ENCODE measurements at regions not wholly inside any gene's neighbourhood (a gene's known extent, or its start where the extent isn't known, plus 50 kb on each side); places are given as distances from the start of the nearest gene placed in this dataset.

DNA sequence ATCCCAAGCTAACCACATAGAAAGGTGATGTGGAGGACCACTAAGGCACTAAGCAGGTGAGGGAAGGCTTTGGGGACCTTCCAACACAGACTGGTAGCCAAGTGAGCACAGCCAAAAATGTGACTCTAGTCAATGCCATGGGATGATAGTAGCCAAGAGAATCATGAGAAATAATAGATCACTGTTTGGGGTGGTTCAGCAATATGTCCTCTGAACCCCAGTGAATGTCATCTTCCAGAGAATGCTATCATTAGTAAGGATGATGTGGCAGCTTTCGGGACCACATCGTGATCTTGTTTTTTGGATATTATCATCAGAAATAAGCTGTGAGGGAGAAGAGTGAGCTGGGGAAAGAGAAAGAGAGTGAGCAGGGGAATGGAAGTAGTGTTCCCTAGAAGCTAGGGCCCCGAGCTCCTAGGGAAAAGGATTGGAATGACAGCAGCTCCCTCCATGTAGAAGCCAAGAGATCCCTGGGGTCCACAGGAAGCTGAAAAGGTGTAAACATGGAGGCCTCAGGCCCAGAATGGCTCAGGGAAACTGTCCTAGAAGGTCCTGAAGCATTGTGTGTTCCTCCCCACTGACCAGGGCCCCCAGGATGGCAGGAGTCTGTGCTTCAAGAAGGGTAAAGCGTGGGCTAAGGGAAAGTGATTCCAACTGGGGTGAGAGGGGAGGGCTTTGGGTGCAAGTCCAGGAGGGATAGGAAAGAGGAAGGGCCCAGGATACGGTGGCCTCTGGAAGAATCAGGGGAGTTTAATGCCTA lies 56.6 kb upstream of the KLF13 start:
- TF ChIP-seq, protein P1, sequence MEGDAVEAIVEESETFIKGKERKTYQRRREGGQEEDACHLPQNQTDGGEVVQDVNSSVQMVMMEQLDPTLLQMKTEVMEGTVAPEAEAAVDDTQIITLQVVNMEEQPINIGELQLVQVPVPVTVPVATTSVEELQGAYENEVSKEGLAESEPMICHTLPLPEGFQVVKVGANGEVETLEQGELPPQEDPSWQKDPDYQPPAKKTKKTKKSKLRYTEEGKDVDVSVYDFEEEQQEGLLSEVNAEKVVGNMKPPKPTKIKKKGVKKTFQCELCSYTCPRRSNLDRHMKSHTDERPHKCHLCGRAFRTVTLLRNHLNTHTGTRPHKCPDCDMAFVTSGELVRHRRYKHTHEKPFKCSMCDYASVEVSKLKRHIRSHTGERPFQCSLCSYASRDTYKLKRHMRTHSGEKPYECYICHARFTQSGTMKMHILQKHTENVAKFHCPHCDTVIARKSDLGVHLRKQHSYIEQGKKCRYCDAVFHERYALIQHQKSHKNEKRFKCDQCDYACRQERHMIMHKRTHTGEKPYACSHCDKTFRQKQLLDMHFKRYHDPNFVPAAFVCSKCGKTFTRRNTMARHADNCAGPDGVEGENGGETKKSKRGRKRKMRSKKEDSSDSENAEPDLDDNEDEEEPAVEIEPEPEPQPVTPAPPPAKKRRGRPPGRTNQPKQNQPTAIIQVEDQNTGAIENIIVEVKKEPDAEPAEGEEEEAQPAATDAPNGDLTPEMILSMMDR (IDR thresholded peaks at IDR 0.05): no peak
- TF ChIP-seq POLR2A (IDR thresholded peaks at IDR 0.05): no peak

All from ovary (tissue), 3 donors.